Adrenal gland (tissue), 9 donors: ENCODE measurements at regions not wholly inside any gene's neighbourhood (a gene's known extent, or its start where the extent isn't known, plus 50 kb on each side); places are given as distances from the start of the nearest gene placed in this dataset.
"Not testable (repeated sequence)": the region's sequence is repeated elsewhere in the genome, so short reads cannot be mapped to it uniquely, and the experiment has no call there.

Source experiments
- DNase-seq, 7 donors: peaks; one replicate each; pipeline ENCODE4 v3.0.0-alpha.2; 2019 to 2020
- H3K27ac ChIP-seq, 5 donors: fragments of 200-600 bp; sonication (generic) in 4 of 5; 1 replicate in 3 of 5; 2 replicates in 2 of 5; pipeline versions ENCODE4 v1.5.1 to v1.8.0; 2016 to 2020; ENCODE audit warnings: mild to moderate bottlenecking in 1 of 5
- H3K27me3 ChIP-seq: fragments of 200-600 bp; 2 replicates; pipeline ENCODE4 v1.8.0; 2021
- H3K36me3 ChIP-seq, 2 donors: fragments of 200-600 bp; replicated peaks in 1 of 2; 1 replicate in 1 of 2; 2 replicates in 1 of 2; pipeline versions ENCODE4 v1.5.1 to v1.8.0; 2018 to 2022
- H3K4me1 ChIP-seq, 2 donors: fragments of 200-600 bp; replicated peaks in 1 of 2; 1 replicate in 1 of 2; 2 replicates in 1 of 2; pipeline versions ENCODE4 v1.5.1 to v1.8.0; 2018 to 2021
- H3K4me3 ChIP-seq, 4 donors: fragments of 200-600 bp; sonication (generic) in 3 of 4; one replicate each; pipeline ENCODE4 v1.5.1; 2016 to 2018
- H3K9me3 ChIP-seq, 3 donors: fragments of 200-600 bp; sonication (generic) in 1 of 3; replicated peaks in 1 of 3; 1 replicate in 2 of 3; 2 replicates in 1 of 3; pipeline versions ENCODE4 v1.5.1 to v1.8.0; 2016 to 2021
- CTCF ChIP-seq, 6 experiments: fragments of 450-650 bp in 4 of 6; fragments of 200-600 bp in 2 of 6; sonication (generic) in 1 of 6; IDR thresholded peaks; 1 replicate in 5 of 6; 2 replicates in 1 of 6; pipeline versions ENCODE4 v1.5.1 to v1.8.0; 2016 to 2021; ENCODE audit warnings: antibody characterized with exemption in 6 of 6, mild to moderate bottlenecking in 2 of 6, moderate library complexity in 1 of 6
- POLR2A ChIP-seq, 2 donors: fragments of 450-650 bp; IDR thresholded peaks; one replicate each; pipeline ENCODE4 v1.6.1; 2017; ENCODE audit warnings: antibody characterized with exemption in 2 of 2, mild to moderate bottlenecking in 2 of 2, moderate library complexity in 1 of 2
- WGBS, 4 donors: extraction: QIAGEN DNeasy Blood & Tissue Kit in 2 of 4; methylation state at CpG; one replicate each; pipeline versions ENCODE4 v1.1.5 to v1.1.7; 2013 to 2017; 5-methylcytosine and 5-hydroxymethylcytosine counted together
- intact Hi-C, 2 donors: fragments of 100-400 bp; cut with DNase I; formaldehyde crosslinking; loops; one replicate each; pipeline versions ENCODE4 v1.14.1 to v1.15.0; 2022 to 2023
- donor health status: healthy with polysubstance abuse.
- donor health status: Bipolar disorder and iron deficiency.
- donor health status: DM: yes; HTN: yes; CAD: no.
- donor health status: DM: no; HTN: no; CAD: no.
- donor health status: DM: no; HTN: no; CAD: no.

GRCh38 chr12:111238075-111238734 is 130.7 kb downstream of the PHETA1 start:
- 54 to 69% (median 64%) methylated on average over 5 of the region's 5 CpGs for WGBS, 4 donors
- Histone ChIP-seq H3K9me3 (no peaks in the 10 kb centered on the region), H3K36me3 (no peaks in the 10 kb centered on the region), H3K4me3 (no peak overlapping the region), H3K4me1 (no peaks in the 10 kb centered on the region), H3K27ac (no peak overlapping the region), H3K27me3 (no peaks in the 10 kb centered on the region)
- DNase-seq: no peak
- TF ChIP-seq POLR2A (IDR thresholded peaks at IDR 0.05) (no peak), CTCF (IDR thresholded peaks at IDR 0.05) (no peak)
- intact Hi-C loops: no loop called here

- H3K27ac ChIP-seq, H3K27me3 ChIP-seq, H3K4me1 ChIP-seq, DNase-seq, H3K9me3 ChIP-seq, intact Hi-C loops, H3K36me3 ChIP-seq, H3K4me3 ChIP-seq: not testable (repeated sequence)
- 69 to 94% (median 75%) methylated on average over 4 of the region's 4 CpGs for WGBS, 4 donors
These were observed 134.4 kb downstream of the PHETA1 start for GRCh38 chr12:111234491-111234890.

GRCh38 chr12:111233786-111234185 is 135.1 kb downstream of the PHETA1 start:
- TF ChIP-seq CTCF (IDR thresholded peaks at IDR 0.05) (no peak), POLR2A (IDR thresholded peaks at IDR 0.05) (no peak)
- no peaks in the 10 kb centered on the region for H3K36me3 ChIP-seq
- peaks cover 16% of the 10 kb centered on the region for H3K27me3 ChIP-seq
- intact Hi-C loops: no loop called here
- 74 to 92% (median 85%) methylated on average over 3 of the region's 3 CpGs for WGBS, 4 donors
- H3K4me1 ChIP-seq: no peaks in the 10 kb centered on the region
- H3K4me3 ChIP-seq: no peak overlapping the region
- H3K9me3 ChIP-seq: no peaks in the 10 kb centered on the region
- no peak overlapping the region for H3K27ac ChIP-seq
- DNase-seq: no peak

- H3K4me1 ChIP-seq: no peaks in the 10 kb centered on the region
- H3K4me3 ChIP-seq: no peak overlapping the region
- 54 to 70% (median 66%) methylated on average over 3 of the region's 3 CpGs for WGBS, 4 donors
- no peaks in the 10 kb centered on the region for H3K36me3 ChIP-seq
- peaks cover 16% of the 10 kb centered on the region for H3K27me3 ChIP-seq
- no peaks in the 10 kb centered on the region for H3K9me3 ChIP-seq
- no peak overlapping the region for H3K27ac ChIP-seq
- intact Hi-C loops: no loop called here
- no peak for TF ChIP-seq POLR2A (IDR thresholded peaks at IDR 0.05)
- TF ChIP-seq CTCF (IDR thresholded peaks at IDR 0.05): no peak
- no peak for DNase-seq
These were observed 138.2 kb downstream of the PHETA1 start for GRCh38 chr12:111230649-111231048.
